Body of pancreas (tissue), 4 donors: ENCODE measurements at regions not wholly inside any gene's neighbourhood (a gene's known extent, or its start where the extent isn't known, plus 50 kb on each side); places are given as distances from the start of the nearest gene placed in this dataset.

Experiments used
- ATAC-seq: fragments of 150-250 bp; one replicate; pipeline ENCODE4 v1.9.1; 2016
- DNase-seq, 4 donors: peaks; one replicate each; pipeline ENCODE4 v3.0.0-alpha.2; 2019
- H3K27ac ChIP-seq, 4 donors: fragments of 200-600 bp; sonication (generic); 1 replicate in 3 of 4; 2 replicates in 1 of 4; pipeline versions ENCODE4 v1.5.1 to v1.6.1; 2016 to 2019; ENCODE audit warnings: mild to moderate bottlenecking in 1 of 4, mixed read lengths in 1 of 4, moderate library complexity in 1 of 4
- H3K27me3 ChIP-seq, 2 donors: fragments of 200-600 bp; sonication (generic); one replicate each; pipeline ENCODE4 v1.6.0; 2016; ENCODE audit warnings: mild to moderate bottlenecking in 1 of 2
- H3K36me3 ChIP-seq, 2 donors: fragments of 200-600 bp; sonication (generic); replicated peaks in 1 of 2; 2 replicates each; pipeline ENCODE4 v1.5.1; 2016; ENCODE audit warnings: low read depth in 2 of 2; ENCODE audit not compliant: insufficient read depth in 1 of 2
- H3K4me1 ChIP-seq: fragments of 200-600 bp; sonication (generic); one replicate; pipeline ENCODE4 v1.6.0; 2016
- H3K4me3 ChIP-seq, 2 donors: fragments of 200-600 bp; sonication (generic); 1 replicate in 1 of 2; 2 replicates in 1 of 2; pipeline ENCODE4 v1.5.1; 2016 to 2019
- H3K9me3 ChIP-seq, 3 donors: fragments of 200-600 bp; sonication (generic); 1 replicate in 2 of 3; 2 replicates in 1 of 3; pipeline ENCODE4 v1.5.1; 2016
- POLR2A ChIP-seq, 3 donors: fragments of 450-650 bp; IDR thresholded peaks; one replicate each; pipeline ENCODE4 v1.6.1; 2016; ENCODE audit warnings: antibody characterized with exemption in 3 of 3, mild to moderate bottlenecking in 2 of 3
- WGBS, 2 donors: methylation state at CpG; one replicate each; pipeline ENCODE4 v1.1.5; 2017; 5-methylcytosine and 5-hydroxymethylcytosine counted together
- intact Hi-C: fragments of 100-400 bp; cut with DNase I; formaldehyde crosslinking; loops from one replicate; pipeline ENCODE4 v1.15.1; 2023
- TF ChIP-seq, protein P1 (sequence below), 7 experiments: fragments of 450-650 bp in 4 of 7; fragments of 200-600 bp in 3 of 7; sonication (generic) in 3 of 7; IDR thresholded peaks; one replicate each; pipeline ENCODE4 v1.5.1; 2016 to 2019; ENCODE audit warnings: antibody characterized with exemption in 7 of 7

DNA sequence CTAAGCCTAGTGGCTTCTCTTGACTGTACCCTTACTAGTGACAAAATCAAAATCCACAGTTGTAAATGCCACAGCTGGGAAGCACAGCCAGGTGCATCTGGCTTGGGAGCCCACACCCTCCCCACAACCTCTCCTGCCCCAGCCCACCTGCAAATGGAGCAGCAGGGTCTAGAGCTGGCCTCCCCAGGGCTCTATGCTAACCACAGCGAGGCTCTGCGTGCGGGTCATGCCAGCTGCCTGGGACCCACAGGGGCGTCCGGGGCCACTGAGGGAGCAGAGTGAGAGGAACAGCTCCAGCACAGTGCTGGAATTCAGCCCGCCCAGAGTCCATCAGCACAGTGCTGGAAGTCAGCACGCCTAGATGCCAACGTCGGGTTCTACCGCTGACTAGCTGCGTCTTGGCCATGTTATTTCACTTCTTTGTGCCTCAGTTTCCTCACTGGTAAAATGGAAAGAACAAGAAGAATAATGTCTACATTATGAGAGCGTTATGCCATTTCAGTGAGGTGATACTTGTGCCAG lies 109.1 kb upstream of the ID2 start:
- H3K27ac ChIP-seq = peak overlapping the region in 3 of 4 donors; percentile 76 to 84 (median 76)
- no peaks in the 10 kb centered on the region for H3K36me3 ChIP-seq
- no peak overlapping the region for H3K4me3 ChIP-seq
- intact Hi-C loops = no loop called here
- no peaks in the 10 kb centered on the region for H3K9me3 ChIP-seq
- ATAC-seq = no peak
- no peak for DNase-seq
- WGBS, 2 donors = 96 to 98% methylated on average over 7 to 12 of the region's 12 CpGs
- no peaks in the 10 kb centered on the region for H3K27me3 ChIP-seq
- TF ChIP-seq, protein P1, sequence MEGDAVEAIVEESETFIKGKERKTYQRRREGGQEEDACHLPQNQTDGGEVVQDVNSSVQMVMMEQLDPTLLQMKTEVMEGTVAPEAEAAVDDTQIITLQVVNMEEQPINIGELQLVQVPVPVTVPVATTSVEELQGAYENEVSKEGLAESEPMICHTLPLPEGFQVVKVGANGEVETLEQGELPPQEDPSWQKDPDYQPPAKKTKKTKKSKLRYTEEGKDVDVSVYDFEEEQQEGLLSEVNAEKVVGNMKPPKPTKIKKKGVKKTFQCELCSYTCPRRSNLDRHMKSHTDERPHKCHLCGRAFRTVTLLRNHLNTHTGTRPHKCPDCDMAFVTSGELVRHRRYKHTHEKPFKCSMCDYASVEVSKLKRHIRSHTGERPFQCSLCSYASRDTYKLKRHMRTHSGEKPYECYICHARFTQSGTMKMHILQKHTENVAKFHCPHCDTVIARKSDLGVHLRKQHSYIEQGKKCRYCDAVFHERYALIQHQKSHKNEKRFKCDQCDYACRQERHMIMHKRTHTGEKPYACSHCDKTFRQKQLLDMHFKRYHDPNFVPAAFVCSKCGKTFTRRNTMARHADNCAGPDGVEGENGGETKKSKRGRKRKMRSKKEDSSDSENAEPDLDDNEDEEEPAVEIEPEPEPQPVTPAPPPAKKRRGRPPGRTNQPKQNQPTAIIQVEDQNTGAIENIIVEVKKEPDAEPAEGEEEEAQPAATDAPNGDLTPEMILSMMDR (IDR thresholded peaks at IDR 0.05) = no peak
- no peak for TF ChIP-seq POLR2A (IDR thresholded peaks at IDR 0.05)
- peaks cover 33% of the 10 kb centered on the region for H3K4me1 ChIP-seq

DNA sequence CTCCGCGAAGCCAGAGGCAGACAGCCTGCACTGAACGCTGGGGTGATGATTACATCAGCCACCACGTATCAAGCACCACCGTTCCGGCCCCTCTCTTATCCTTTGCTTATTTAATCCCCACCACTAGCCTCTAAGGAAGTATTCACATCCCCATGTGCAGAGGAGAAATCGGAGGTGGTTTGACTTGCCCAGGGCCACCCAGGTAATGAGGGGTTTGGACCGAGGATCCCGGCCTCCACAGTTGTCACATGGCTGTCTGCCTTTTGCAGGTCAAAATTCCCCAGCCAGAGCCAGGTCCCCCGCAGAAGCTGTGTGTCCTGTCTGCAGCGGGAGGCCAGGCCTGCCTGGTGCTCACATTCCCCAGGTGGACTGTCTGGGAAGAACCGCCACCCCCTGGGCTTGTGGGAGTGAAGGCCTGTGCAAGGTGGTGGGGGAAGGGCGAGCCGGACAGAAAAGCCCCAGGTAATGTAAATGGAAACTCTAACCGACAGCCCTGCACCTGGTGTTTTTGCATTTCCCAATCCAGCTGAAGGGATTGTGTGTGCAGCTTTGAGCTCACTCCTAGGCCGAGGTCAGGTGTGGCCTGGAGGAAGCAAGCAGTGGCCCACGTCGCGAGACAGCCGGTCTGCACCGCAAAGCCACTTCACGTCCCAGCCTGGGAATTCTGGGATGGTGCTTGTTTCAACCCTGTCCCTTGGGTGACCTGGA lies 108.5 kb upstream of the ID2 start:
- intact Hi-C loops = no loop called here
- no peaks in the 10 kb centered on the region for H3K9me3 ChIP-seq
- H3K27me3 ChIP-seq = no peaks in the 10 kb centered on the region
- no peaks in the 10 kb centered on the region for H3K36me3 ChIP-seq
- no peak for TF ChIP-seq POLR2A (IDR thresholded peaks at IDR 0.05)
- TF ChIP-seq, protein P1 (IDR thresholded peaks at IDR 0.05) = no peak
- H3K4me1 ChIP-seq = peaks cover 33% of the 10 kb centered on the region
- peak; percentile 30 for ATAC-seq
- no peak overlapping the region for H3K4me3 ChIP-seq
- peak in 1 of 4 donors; percentile 23 for DNase-seq
- 75 to 85% methylated on average over 15 to 20 of the region's 22 CpGs for WGBS, 2 donors
- peak overlapping the region; percentile 30 to 84 (median 76) for H3K27ac ChIP-seq

DNA sequence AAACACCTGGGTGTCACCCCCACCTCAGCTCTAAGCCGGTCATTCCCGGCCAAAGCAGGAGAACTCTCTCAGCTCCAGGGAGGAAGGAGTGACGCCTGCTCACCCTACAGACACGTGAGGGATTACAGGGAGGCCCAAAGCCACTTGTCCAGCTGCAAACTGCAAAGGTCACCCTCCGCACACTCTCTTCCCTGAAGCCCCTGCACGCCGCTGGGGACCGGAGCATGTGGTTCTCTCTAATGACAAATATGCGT lies 108.0 kb upstream of the ID2 start:
- Histone ChIP-seq H3K27ac (peak overlapping the region; percentile 30 to 84 (median 76)), H3K27me3 (no peaks in the 10 kb centered on the region), H3K4me3 (no peak overlapping the region), H3K4me1 (peaks cover 33% of the 10 kb centered on the region), H3K36me3 (no peaks in the 10 kb centered on the region), H3K9me3 (no peaks in the 10 kb centered on the region)
- intact Hi-C loops = no loop called here
- 66 to 69% methylated on average over 5 to 9 of the region's 9 CpGs for WGBS, 2 donors
- DNase-seq (no peak), ATAC-seq (peak; percentile 34)
- TF ChIP-seq, protein P1 (IDR thresholded peaks at IDR 0.05) = no peak
- no peak for TF ChIP-seq POLR2A (IDR thresholded peaks at IDR 0.05)

DNA sequence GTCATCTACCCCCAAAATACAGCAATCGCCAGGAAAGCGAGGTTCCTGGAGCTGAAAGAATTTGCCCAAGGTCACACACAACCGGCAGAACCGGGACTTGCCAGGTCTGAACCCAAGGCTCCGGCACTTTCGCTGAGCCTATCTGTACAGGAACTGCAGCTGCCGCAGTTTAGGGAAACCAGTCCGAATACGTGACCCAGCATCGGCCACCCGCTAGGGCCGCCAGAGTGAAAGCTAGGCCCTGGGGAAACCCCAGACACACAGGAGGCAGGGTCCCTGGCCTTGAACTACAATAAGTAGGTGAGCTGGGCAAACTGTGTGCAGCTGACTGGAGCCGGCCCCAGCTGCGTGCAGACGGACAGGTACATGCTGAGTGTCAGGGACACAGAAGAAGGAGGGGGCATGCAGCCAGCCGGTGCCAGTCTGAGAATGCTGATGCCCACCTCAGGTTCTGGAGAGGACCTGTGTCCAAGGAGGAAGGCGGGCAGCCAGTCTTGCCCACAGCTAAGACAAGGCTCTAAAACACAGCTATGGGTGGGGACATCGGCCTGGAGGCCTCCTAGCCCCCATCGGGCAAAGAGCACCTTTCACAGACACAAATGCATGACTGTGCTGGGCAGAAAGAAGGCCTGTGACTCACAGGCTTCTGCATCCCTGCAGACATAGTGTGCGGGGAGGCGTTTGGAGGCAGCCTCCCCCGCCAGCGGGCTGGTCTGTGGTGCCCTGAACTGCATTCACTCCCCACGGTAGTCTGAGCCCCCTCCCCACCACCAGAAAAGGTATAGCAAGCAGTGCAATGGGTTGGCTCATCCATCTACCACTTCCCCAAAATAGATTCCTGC lies 107.4 kb upstream of the ID2 start:
- Histone ChIP-seq H3K9me3 (no peaks in the 10 kb centered on the region), H3K27ac (peak overlapping the region; percentile 30 to 84 (median 76)), H3K4me1 (peaks cover 33% of the 10 kb centered on the region), H3K27me3 (no peaks in the 10 kb centered on the region), H3K4me3 (no peak overlapping the region), H3K36me3 (no peaks in the 10 kb centered on the region)
- 27 to 42% methylated on average over 7 to 23 of the region's 24 CpGs for WGBS, 2 donors
- intact Hi-C loops = no loop called here
- ATAC-seq (peak; percentile 84), DNase-seq (peak; percentile 55 to 74 (median 60))
- peak in 1 of 3 donors; percentile 17 for TF ChIP-seq POLR2A (IDR thresholded peaks at IDR 0.05)
- TF ChIP-seq, protein P1 (IDR thresholded peaks at IDR 0.05) = peak in 1 of 7 experiments; percentile 20
